ENCODE measurements at regions not wholly inside any gene's neighbourhood (a gene's known extent, or its start where the extent isn't known, plus 50 kb on each side); places are given as distances from the start of the nearest gene placed in this dataset.
A peak's percentile ranks its signal among the peaks of the same experiment; 100 is the strongest.
"Not testable (repeated sequence)": the region's sequence is repeated elsewhere in the genome, so short reads cannot be mapped to it uniquely, and the experiment has no call there.

GRCh38 chr12:34219046-34219770, 196.9 kb downstream of the ALG10 start:
- no peak for TF ChIP-seq CTCF (IDR thresholded peaks at IDR 0.05; ENCODE audit: low read depth, low read length, missing control alignments)
- H3K4me3 ChIP-seq (ENCODE audit: low read depth, low read length) = no peak overlapping the region
- peak; percentile 1 for DNase-seq (ENCODE audit: low read depth)

- DNase-seq (ENCODE audit: low read depth); H3K4me3 ChIP-seq (ENCODE audit: low read depth, low read length): not testable (repeated sequence)
Observed at GRCh38 chr12:34220079-34220478, 197.8 kb downstream of the ALG10 start.

- no peak for TF ChIP-seq CTCF (IDR thresholded peaks at IDR 0.05; ENCODE audit: low read depth, low read length, missing control alignments)
- DNase-seq (ENCODE audit: low read depth) = no peak
- no peak overlapping the region for H3K4me3 ChIP-seq (ENCODE audit: low read depth, low read length)
Observed at GRCh38 chr12:34223640-34224039, 201.3 kb downstream of the ALG10 start.

DNA sequence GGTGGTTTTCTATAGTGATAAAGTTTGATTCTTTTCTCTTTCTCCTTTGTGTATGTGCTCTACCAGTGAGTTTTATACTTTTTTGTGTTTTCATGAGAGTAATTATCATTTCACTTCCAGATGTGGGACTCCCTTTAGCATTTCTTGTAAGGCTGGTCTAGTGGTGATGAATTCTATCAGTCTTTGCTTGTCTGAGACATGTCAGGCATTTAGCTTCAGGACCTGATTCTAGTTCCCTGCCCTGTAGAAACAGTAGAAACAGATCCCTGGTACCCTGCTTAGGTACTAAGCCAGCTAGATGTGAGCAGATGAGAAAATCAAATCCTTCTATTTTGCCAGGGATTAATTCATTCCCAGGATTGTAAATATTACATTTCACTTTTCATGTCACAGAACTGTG, 203.7 kb downstream of the ALG10 start:
- DNase-seq (ENCODE audit: low read depth); H3K4me3 ChIP-seq (ENCODE audit: low read depth, low read length): not testable (repeated sequence)

- DNase-seq (ENCODE audit: low read depth); H3K4me3 ChIP-seq (ENCODE audit: low read depth, low read length): not testable (repeated sequence)
Observed at GRCh38 chr12:34228046-34228445, 205.8 kb downstream of the ALG10 start.

DNA sequence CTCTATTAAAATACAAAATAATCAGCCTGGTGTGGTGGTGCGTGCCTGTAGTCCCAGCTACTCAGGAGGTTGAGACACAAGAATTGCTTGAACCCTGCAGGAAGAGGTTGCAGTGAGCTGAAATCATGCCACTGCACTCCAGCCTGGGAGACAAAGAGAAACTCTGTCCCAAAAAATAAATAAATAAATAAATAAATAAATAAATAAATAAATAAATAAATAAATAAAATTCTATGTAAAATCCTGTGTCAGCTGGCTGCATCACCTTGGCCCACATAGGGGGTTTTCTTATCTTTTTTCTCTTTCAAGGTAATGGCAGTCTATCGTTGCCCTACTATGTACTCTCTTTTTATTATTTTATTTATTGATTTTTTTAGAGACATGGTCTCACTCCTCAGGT, 206.7 kb downstream of the ALG10 start:
- H3K4me3 ChIP-seq (ENCODE audit: low read depth, low read length); DNase-seq (ENCODE audit: low read depth): not testable (repeated sequence)

- TF ChIP-seq CTCF (IDR thresholded peaks at IDR 0.05; ENCODE audit: low read depth, low read length, missing control alignments) = no peak
- no peak for DNase-seq (ENCODE audit: low read depth)
- H3K4me3 ChIP-seq (ENCODE audit: low read depth, low read length) = no peak overlapping the region
Observed at GRCh38 chr12:34233618-34234017, 211.3 kb downstream of the ALG10 start.

DNA sequence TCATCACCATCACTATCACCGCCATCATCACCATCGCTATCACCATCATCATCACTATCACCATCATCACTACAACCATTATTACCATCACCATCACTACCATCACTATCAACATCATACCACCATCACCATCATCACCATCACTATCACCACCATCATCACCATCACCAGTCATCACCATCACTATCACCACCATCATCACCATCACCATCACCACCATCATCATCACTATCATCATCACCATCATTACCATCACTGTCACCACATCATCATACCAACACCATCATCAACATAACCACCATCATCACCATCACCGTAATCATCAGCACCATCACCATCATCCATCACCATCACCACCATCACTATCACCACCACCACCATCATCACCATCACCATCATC, 213.8 kb downstream of the ALG10 start:
- no peak for TF ChIP-seq CTCF (IDR thresholded peaks at IDR 0.05; ENCODE audit: low read depth, low read length, missing control alignments)
- H3K4me3 ChIP-seq (ENCODE audit: low read depth, low read length) = no peak overlapping the region
- no peak for DNase-seq (ENCODE audit: low read depth)

DNA sequence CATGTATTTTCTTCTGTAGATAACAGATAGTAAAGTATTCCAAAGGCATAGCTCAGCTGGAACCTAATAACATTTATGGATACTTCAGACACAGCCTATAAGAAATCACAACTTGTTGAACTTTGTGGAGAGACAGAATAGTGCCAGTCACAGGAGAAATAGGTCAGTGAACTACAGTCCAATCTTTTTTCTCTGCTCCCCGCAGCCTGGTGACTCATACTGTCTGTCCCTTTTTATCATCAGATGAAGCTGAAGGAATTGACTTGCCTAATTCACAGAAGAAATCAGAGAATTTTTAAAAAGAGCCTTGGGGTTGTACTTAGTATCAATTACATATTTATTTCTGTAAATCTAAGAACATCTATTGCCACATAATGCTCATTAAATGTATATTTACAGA, 222.3 kb downstream of the ALG10 start:
- no peak overlapping the region for H3K4me3 ChIP-seq (ENCODE audit: low read depth, low read length)
- DNase-seq (ENCODE audit: low read depth) = no peak
- no peak for TF ChIP-seq CTCF (IDR thresholded peaks at IDR 0.05; ENCODE audit: low read depth, low read length, missing control alignments)
